A673 (cell line): ENCODE measurements at regions not wholly inside any gene's neighbourhood (a gene's known extent, or its start where the extent isn't known, plus 50 kb on each side); places are given as distances from the start of the nearest gene placed in this dataset.

Source experiments
- CTCF ChIP-seq: fragments of 300-800, 200-600 bp; sonication (generic); conservative IDR thresholded peaks from 2 replicates; pipeline ENCODE4 v1.5.1; 2017; ENCODE audit warnings: low read depth, mild to moderate bottlenecking, antibody characterized with exemption, low read length, moderate library complexity, mixed read lengths
- EZH2 ChIP-seq: fragments of 200-600 bp; sonication (generic); IDR thresholded peaks from 2 replicates; pipeline ENCODE4 v1.6.1; 2017; ENCODE audit warnings: borderline replicate concordance, low read depth, mild to moderate bottlenecking, mixed read lengths, antibody characterized with exemption, low read length; ENCODE audit not compliant: poor library complexity, severe bottlenecking

DNA sequence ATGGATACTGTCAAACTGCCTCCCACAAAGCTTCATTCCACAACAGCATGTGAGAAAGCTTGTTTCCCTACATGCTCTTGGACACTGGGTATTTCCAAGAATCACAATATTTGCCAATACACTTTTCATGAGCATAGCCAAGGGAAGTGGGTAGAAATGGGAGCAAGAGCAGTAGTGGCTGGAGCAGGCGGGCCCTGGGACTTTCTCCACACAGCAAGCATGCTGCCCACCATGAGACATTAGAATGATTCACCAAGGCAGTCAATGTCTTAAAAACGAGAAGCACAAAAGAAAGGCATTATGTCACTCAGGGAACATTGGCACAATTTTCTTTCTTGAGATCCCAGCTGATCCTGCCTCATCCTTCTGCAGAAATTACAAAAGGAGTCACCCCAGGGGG lies 371.6 kb upstream of the RUNX1 start:
- TF ChIP-seq CTCF (no peak), EZH2 (no peak)
